ENCODE measurements at regions not wholly inside any gene's neighbourhood (a gene's known extent, or its start where the extent isn't known, plus 50 kb on each side); places are given as distances from the start of the nearest gene placed in this dataset.
"Not testable (repeated sequence)": the region's sequence is repeated elsewhere in the genome, so short reads cannot be mapped to it uniquely, and the experiment has no call there.

- H2AFZ ChIP-seq (ENCODE audit: low read depth, low read length), result no peak overlapping the region
- H3K4me2 ChIP-seq (ENCODE audit: low read length), result no peak overlapping the region
- Mint-ChIP-seq H3K4me1 (ENCODE audit: low read depth, unreplicated experiment) (no peaks in the 10 kb centered on the region), H3K4me3 (ENCODE audit: unreplicated experiment) (no peak overlapping the region), H3K36me3 (ENCODE audit: low read depth, unreplicated experiment) (no peaks in the 10 kb centered on the region), H3K27ac (ENCODE audit: unreplicated experiment) (no peak overlapping the region), H3K27me3 (ENCODE audit: low read depth, unreplicated experiment) (no peaks in the 10 kb centered on the region), H3K9me3 (ENCODE audit: unreplicated experiment) (peaks cover 32% of the 10 kb centered on the region)
- no peaks in the 10 kb centered on the region for H4K20me1 ChIP-seq (ENCODE audit: insufficient read depth, low read length)
- H3K4me1 ChIP-seq (ENCODE audit: insufficient read depth, low read length), result no peaks in the 10 kb centered on the region
- DNase-seq (ENCODE audit: low read depth) (no peak), FAIRE-seq (no peak)
- no peak overlapping the region for H3K9ac ChIP-seq (ENCODE audit: low read length)
- no peak for TF ChIP-seq CTCF (IDR thresholded peaks at IDR 0.05; ENCODE audit: insufficient read depth, low read depth, low read length)
- TF ChIP-seq EZH2 (IDR thresholded peaks at IDR 0.05; ENCODE audit: insufficient read depth, low read length), result no peak
- H3K27ac ChIP-seq (ENCODE audit: low read depth, low read length), result no peak overlapping the region
- H3K4me3 ChIP-seq (ENCODE audit: insufficient read depth, low read depth, low read length), result no peak overlapping the region
- no peaks in the 10 kb centered on the region for H3K79me2 ChIP-seq (ENCODE audit: insufficient read depth, low read length)
- H3K9me3 ChIP-seq (ENCODE audit: insufficient read depth, low read depth, low read length), result peaks cover 42% of the 10 kb centered on the region
- H3K27me3 ChIP-seq (ENCODE audit: insufficient read depth, low read length), result no peaks in the 10 kb centered on the region
- H3K36me3 ChIP-seq (ENCODE audit: insufficient read depth, low read length), result no peaks in the 10 kb centered on the region
These were observed 1132.1 kb downstream of the RPIA start for GRCh38 chr2:89823556-89823955.

- no peak overlapping the region for H3K4me3 Mint-ChIP-seq (ENCODE audit: unreplicated experiment)
- TF ChIP-seq CTCF (IDR thresholded peaks at IDR 0.05; ENCODE audit: insufficient read depth, low read depth, low read length) (no peak), EZH2 (IDR thresholded peaks at IDR 0.05; ENCODE audit: insufficient read depth, low read length) (no peak)
- H3K4me2 ChIP-seq (ENCODE audit: low read length), result no peak overlapping the region
- H3K79me2 ChIP-seq (ENCODE audit: insufficient read depth, low read length), result no peaks in the 10 kb centered on the region
- no peak overlapping the region for H3K9ac ChIP-seq (ENCODE audit: low read length)
- no peaks in the 10 kb centered on the region for H3K4me1 Mint-ChIP-seq (ENCODE audit: low read depth, unreplicated experiment)
- H3K4me1 ChIP-seq (ENCODE audit: insufficient read depth, low read length), result no peaks in the 10 kb centered on the region
- no peaks in the 10 kb centered on the region for H4K20me1 ChIP-seq (ENCODE audit: insufficient read depth, low read length)
- H3K36me3 Mint-ChIP-seq (ENCODE audit: low read depth, unreplicated experiment), result no peaks in the 10 kb centered on the region
- no peaks in the 10 kb centered on the region for H3K27me3 ChIP-seq (ENCODE audit: insufficient read depth, low read length)
- no peak overlapping the region for H2AFZ ChIP-seq (ENCODE audit: low read depth, low read length)
- peaks cover 27% of the 10 kb centered on the region for H3K9me3 Mint-ChIP-seq (ENCODE audit: unreplicated experiment)
- H3K27ac Mint-ChIP-seq (ENCODE audit: unreplicated experiment), result no peak overlapping the region
- H3K27ac ChIP-seq (ENCODE audit: low read depth, low read length), result no peak overlapping the region
- no peaks in the 10 kb centered on the region for H3K27me3 Mint-ChIP-seq (ENCODE audit: low read depth, unreplicated experiment)
- H3K9me3 ChIP-seq (ENCODE audit: insufficient read depth, low read depth, low read length), result peaks cover 28% of the 10 kb centered on the region
- no peak for DNase-seq (ENCODE audit: low read depth)
- FAIRE-seq, result no peak
- no peaks in the 10 kb centered on the region for H3K36me3 ChIP-seq (ENCODE audit: insufficient read depth, low read length)
- H3K4me3 ChIP-seq (ENCODE audit: insufficient read depth, low read depth, low read length), result no peak overlapping the region
These were observed 1133.6 kb downstream of the RPIA start for GRCh38 chr2:89825034-89825433.

- not testable (repeated sequence) for H3K4me2 ChIP-seq (ENCODE audit: low read length); H3K27me3 Mint-ChIP-seq (ENCODE audit: low read depth, unreplicated experiment); DNase-seq (ENCODE audit: low read depth); H3K4me1 Mint-ChIP-seq (ENCODE audit: low read depth, unreplicated experiment); H3K4me3 Mint-ChIP-seq (ENCODE audit: unreplicated experiment); H3K9ac ChIP-seq (ENCODE audit: low read length); H2AFZ ChIP-seq (ENCODE audit: low read depth, low read length); H4K20me1 ChIP-seq (ENCODE audit: insufficient read depth, low read length); H3K79me2 ChIP-seq (ENCODE audit: insufficient read depth, low read length); FAIRE-seq; H3K27ac Mint-ChIP-seq (ENCODE audit: unreplicated experiment); H3K36me3 Mint-ChIP-seq (ENCODE audit: low read depth, unreplicated experiment); H3K27ac ChIP-seq (ENCODE audit: low read depth, low read length); H3K4me1 ChIP-seq (ENCODE audit: insufficient read depth, low read length); H3K4me3 ChIP-seq (ENCODE audit: insufficient read depth, low read depth, low read length); H3K36me3 ChIP-seq (ENCODE audit: insufficient read depth, low read length); H3K27me3 ChIP-seq (ENCODE audit: insufficient read depth, low read length)
- H3K9me3 ChIP-seq (ENCODE audit: insufficient read depth, low read depth, low read length), result peaks cover 16% of the 10 kb centered on the region
- peaks cover 25% of the 10 kb centered on the region for H3K9me3 Mint-ChIP-seq (ENCODE audit: unreplicated experiment)
These were observed 1135.3 kb downstream of the RPIA start for GRCh38 chr2:89826741-89827140.

- H3K9me3 Mint-ChIP-seq (ENCODE audit: unreplicated experiment), result peaks cover 34% of the 10 kb centered on the region
- H3K4me2 ChIP-seq (ENCODE audit: low read length); H3K36me3 Mint-ChIP-seq (ENCODE audit: low read depth, unreplicated experiment); H3K27me3 ChIP-seq (ENCODE audit: insufficient read depth, low read length); H3K4me1 ChIP-seq (ENCODE audit: insufficient read depth, low read length); H3K27ac ChIP-seq (ENCODE audit: low read depth, low read length); H3K4me3 ChIP-seq (ENCODE audit: insufficient read depth, low read depth, low read length); H3K36me3 ChIP-seq (ENCODE audit: insufficient read depth, low read length); H3K4me1 Mint-ChIP-seq (ENCODE audit: low read depth, unreplicated experiment); H3K4me3 Mint-ChIP-seq (ENCODE audit: unreplicated experiment); H3K27me3 Mint-ChIP-seq (ENCODE audit: low read depth, unreplicated experiment); FAIRE-seq; H3K9ac ChIP-seq (ENCODE audit: low read length); H3K27ac Mint-ChIP-seq (ENCODE audit: unreplicated experiment); H4K20me1 ChIP-seq (ENCODE audit: insufficient read depth, low read length); DNase-seq (ENCODE audit: low read depth); H3K79me2 ChIP-seq (ENCODE audit: insufficient read depth, low read length); H2AFZ ChIP-seq (ENCODE audit: low read depth, low read length): not testable (repeated sequence)
- H3K9me3 ChIP-seq (ENCODE audit: insufficient read depth, low read depth, low read length), result peaks cover 15% of the 10 kb centered on the region
These were observed 1136.4 kb downstream of the RPIA start for GRCh38 chr2:89827829-89828228.

- not testable (repeated sequence) for H3K4me3 ChIP-seq (ENCODE audit: insufficient read depth, low read depth, low read length); H3K27me3 Mint-ChIP-seq (ENCODE audit: low read depth, unreplicated experiment); H3K27ac ChIP-seq (ENCODE audit: low read depth, low read length); H2AFZ ChIP-seq (ENCODE audit: low read depth, low read length); H3K27ac Mint-ChIP-seq (ENCODE audit: unreplicated experiment); H3K27me3 ChIP-seq (ENCODE audit: insufficient read depth, low read length); H3K36me3 Mint-ChIP-seq (ENCODE audit: low read depth, unreplicated experiment); H3K4me1 ChIP-seq (ENCODE audit: insufficient read depth, low read length); H3K79me2 ChIP-seq (ENCODE audit: insufficient read depth, low read length); H3K4me2 ChIP-seq (ENCODE audit: low read length); H3K4me3 Mint-ChIP-seq (ENCODE audit: unreplicated experiment); DNase-seq (ENCODE audit: low read depth); H4K20me1 ChIP-seq (ENCODE audit: insufficient read depth, low read length); H3K4me1 Mint-ChIP-seq (ENCODE audit: low read depth, unreplicated experiment); H3K9ac ChIP-seq (ENCODE audit: low read length); H3K36me3 ChIP-seq (ENCODE audit: insufficient read depth, low read length); FAIRE-seq
- H3K9me3 ChIP-seq (ENCODE audit: insufficient read depth, low read depth, low read length), result peaks cover 10% of the 10 kb centered on the region
- peaks cover 34% of the 10 kb centered on the region for H3K9me3 Mint-ChIP-seq (ENCODE audit: unreplicated experiment)
These were observed 1136.9 kb downstream of the RPIA start for GRCh38 chr2:89828416-89828815.
